ENCODE measurements at regions not wholly inside any gene's neighbourhood (a gene's known extent, or its start where the extent isn't known, plus 50 kb on each side); places are given as distances from the start of the nearest gene placed in this dataset.
"Not testable (repeated sequence)": the region's sequence is repeated elsewhere in the genome, so short reads cannot be mapped to it uniquely, and the experiment has no call there.

- DNase-seq, result no peak
These were observed 91.4 kb upstream of the GSE1 start for GRCh38 chr16:85521552-85522307.

GRCh38 chr16:85522308-85522841 is 90.7 kb upstream of the GSE1 start:
- DNase-seq, result no peak

GRCh38 chr16:85522842-85523601 is 90.1 kb upstream of the GSE1 start:
- no peak for DNase-seq

GRCh38 chr16:85523602-85524364 is 89.3 kb upstream of the GSE1 start:
- no peak for DNase-seq

GRCh38 chr16:85524365-85524629 is 88.8 kb upstream of the GSE1 start:
- no peak for DNase-seq

- no peak for DNase-seq
These were observed 88.3 kb upstream of the GSE1 start for GRCh38 chr16:85524630-85525419.

- DNase-seq, result no peak
These were observed 87.5 kb upstream of the GSE1 start for GRCh38 chr16:85525420-85526184.

GRCh38 chr16:85526185-85526974 is 86.7 kb upstream of the GSE1 start:
- no peak for DNase-seq

- DNase-seq, result no peak
These were observed 85.9 kb upstream of the GSE1 start for GRCh38 chr16:85527042-85527766.

- no peak for DNase-seq
These were observed 85.3 kb upstream of the GSE1 start for GRCh38 chr16:85527767-85528297.

GRCh38 chr16:85528528-85529387 is 84.4 kb upstream of the GSE1 start:
- DNase-seq, result no peak

GRCh38 chr16:85529489-85530369 is 83.4 kb upstream of the GSE1 start:
- no peak for DNase-seq

GRCh38 chr16:85530370-85530739 is 82.8 kb upstream of the GSE1 start:
- no peak for DNase-seq

- DNase-seq, result no peak
These were observed 81.6 kb upstream of the GSE1 start for GRCh38 chr16:85531516-85531915.

- no peak for DNase-seq
These were observed 81.0 kb upstream of the GSE1 start for GRCh38 chr16:85532147-85532546.

GRCh38 chr16:85533593-85533992 is 79.5 kb upstream of the GSE1 start:
- DNase-seq, result not testable (repeated sequence)

GRCh38 chr16:85534536-85535351 is 78.4 kb upstream of the GSE1 start:
- DNase-seq, result no peak

Data from activated gamma-delta T cell (primary cell).